HG03378 (cell line): ENCODE measurements at regions not wholly inside any gene's neighbourhood (a gene's known extent, or its start where the extent isn't known, plus 50 kb on each side); places are given as distances from the start of the nearest gene placed in this dataset.
"Not testable (repeated sequence)": the region's sequence is repeated elsewhere in the genome, so short reads cannot be mapped to it uniquely, and the experiment has no call there.

Source experiments
- ATAC-seq: cut with Tn5 transposase; IDR thresholded peaks from one replicate; pipeline ENCODE4 v1.9.1; 2021; ENCODE audit warnings: mild to moderate bottlenecking, moderate library complexity; ENCODE audit not compliant: unreplicated experiment

- ATAC-seq = no peak
Observed at GRCh38 chr3:118495206-118495605, 539.4 kb downstream of the IGSF11 start.

- ATAC-seq = no peak
Observed at GRCh38 chr3:118497274-118497673, 537.4 kb downstream of the IGSF11 start.

GRCh38 chr3:118501152-118501551, 533.5 kb downstream of the IGSF11 start:
- no peak for ATAC-seq

- no peak for ATAC-seq
Observed at GRCh38 chr3:118504906-118505305, 529.7 kb downstream of the IGSF11 start.

- no peak for ATAC-seq
Observed at GRCh38 chr3:118505784-118506183, 528.9 kb downstream of the IGSF11 start.

- ATAC-seq = no peak
Observed at GRCh38 chr3:118511402-118511801, 523.2 kb downstream of the IGSF11 start.

- ATAC-seq = no peak
Observed at GRCh38 chr3:118512301-118512700, 522.3 kb downstream of the IGSF11 start.

- no peak for ATAC-seq
Observed at GRCh38 chr3:118525077-118525476, 509.6 kb downstream of the IGSF11 start.

GRCh38 chr3:118526758-118527513, 507.7 kb downstream of the IGSF11 start:
- ATAC-seq = no peak

- no peak for ATAC-seq
Observed at GRCh38 chr3:118527514-118528044, 507.1 kb downstream of the IGSF11 start.

- ATAC-seq = no peak
Observed at GRCh38 chr3:118529554-118529953, 505.1 kb downstream of the IGSF11 start.

GRCh38 chr3:118530350-118530922, 504.2 kb downstream of the IGSF11 start:
- ATAC-seq = no peak

GRCh38 chr3:118530927-118531356, 503.7 kb downstream of the IGSF11 start:
- ATAC-seq = not testable (repeated sequence)

- ATAC-seq = no peak
Observed at GRCh38 chr3:118531816-118532215, 502.8 kb downstream of the IGSF11 start.

- no peak for ATAC-seq
Observed at GRCh38 chr3:118533676-118534075, 501.0 kb downstream of the IGSF11 start.

- ATAC-seq = no peak
Observed at GRCh38 chr3:118534519-118534918, 500.1 kb downstream of the IGSF11 start.

GRCh38 chr3:118536764-118537163, 497.9 kb downstream of the IGSF11 start:
- ATAC-seq = no peak

- no peak for ATAC-seq
Observed at GRCh38 chr3:118537454-118537853, 497.2 kb downstream of the IGSF11 start.

- no peak for ATAC-seq
Observed at GRCh38 chr3:118538187-118538586, 496.5 kb downstream of the IGSF11 start.

GRCh38 chr3:118539820-118540447, 494.7 kb downstream of the IGSF11 start:
- ATAC-seq = not testable (repeated sequence)

- ATAC-seq = not testable (repeated sequence)
Observed at GRCh38 chr3:118540448-118540821, 494.2 kb downstream of the IGSF11 start.

GRCh38 chr3:118540826-118541225, 493.8 kb downstream of the IGSF11 start:
- no peak for ATAC-seq
